ENCODE measurements at regions not wholly inside any gene's neighbourhood (a gene's known extent, or its start where the extent isn't known, plus 50 kb on each side); places are given as distances from the start of the nearest gene placed in this dataset.
"Not testable (repeated sequence)": the region's sequence is repeated elsewhere in the genome, so short reads cannot be mapped to it uniquely, and the experiment has no call there.

DNA sequence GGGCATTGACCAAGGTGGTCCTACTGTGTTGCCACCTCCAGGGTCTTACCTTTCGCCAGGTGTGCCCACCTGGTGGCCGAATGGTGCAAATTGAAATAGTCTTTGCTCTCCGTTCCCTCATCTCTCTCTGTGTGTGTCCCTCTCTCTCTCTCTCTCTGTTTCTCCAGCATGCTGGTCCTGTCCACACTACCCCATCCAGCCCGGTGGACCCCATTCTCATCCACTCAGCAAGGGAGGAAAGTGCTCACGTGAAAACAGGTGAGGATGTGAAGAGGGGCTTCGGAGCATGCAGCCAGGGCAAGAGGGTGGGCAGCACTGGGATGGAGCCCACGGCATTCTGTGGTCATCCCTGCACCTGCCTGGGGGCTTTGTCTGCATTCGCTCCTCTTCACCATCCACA is 150.1 kb downstream of the CRLF2 start:
- H3K36me3 Mint-ChIP-seq (ENCODE audit: insufficient read depth, unreplicated experiment), result no peaks in the 10 kb centered on the region
- TF ChIP-seq, protein P1, sequence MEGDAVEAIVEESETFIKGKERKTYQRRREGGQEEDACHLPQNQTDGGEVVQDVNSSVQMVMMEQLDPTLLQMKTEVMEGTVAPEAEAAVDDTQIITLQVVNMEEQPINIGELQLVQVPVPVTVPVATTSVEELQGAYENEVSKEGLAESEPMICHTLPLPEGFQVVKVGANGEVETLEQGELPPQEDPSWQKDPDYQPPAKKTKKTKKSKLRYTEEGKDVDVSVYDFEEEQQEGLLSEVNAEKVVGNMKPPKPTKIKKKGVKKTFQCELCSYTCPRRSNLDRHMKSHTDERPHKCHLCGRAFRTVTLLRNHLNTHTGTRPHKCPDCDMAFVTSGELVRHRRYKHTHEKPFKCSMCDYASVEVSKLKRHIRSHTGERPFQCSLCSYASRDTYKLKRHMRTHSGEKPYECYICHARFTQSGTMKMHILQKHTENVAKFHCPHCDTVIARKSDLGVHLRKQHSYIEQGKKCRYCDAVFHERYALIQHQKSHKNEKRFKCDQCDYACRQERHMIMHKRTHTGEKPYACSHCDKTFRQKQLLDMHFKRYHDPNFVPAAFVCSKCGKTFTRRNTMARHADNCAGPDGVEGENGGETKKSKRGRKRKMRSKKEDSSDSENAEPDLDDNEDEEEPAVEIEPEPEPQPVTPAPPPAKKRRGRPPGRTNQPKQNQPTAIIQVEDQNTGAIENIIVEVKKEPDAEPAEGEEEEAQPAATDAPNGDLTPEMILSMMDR (IDR thresholded peaks at IDR 0.05; ENCODE audit: unreplicated experiment), result no peak
- no peaks in the 10 kb centered on the region for H3K27me3 Mint-ChIP-seq (ENCODE audit: unreplicated experiment)
- peaks cover 11% of the 10 kb centered on the region for H3K9me3 Mint-ChIP-seq (ENCODE audit: low read depth, unreplicated experiment)
- H3K27ac Mint-ChIP-seq (ENCODE audit: unreplicated experiment), result no peak overlapping the region
- intact Hi-C loops (cut with micrococcal nuclease; ENCODE audit: unreplicated experiment), result no loop called here
- CTCF ChIA-PET, result no interaction called here
- BruUV-seq (replicated peaks), result no TSS peak
- DNase-seq, result no peak
- no peaks in the 10 kb centered on the region for H3K4me1 Mint-ChIP-seq (ENCODE audit: low read depth, unreplicated experiment)
- H3K4me3 Mint-ChIP-seq (ENCODE audit: low read depth, unreplicated experiment), result no peak overlapping the region

DNA sequence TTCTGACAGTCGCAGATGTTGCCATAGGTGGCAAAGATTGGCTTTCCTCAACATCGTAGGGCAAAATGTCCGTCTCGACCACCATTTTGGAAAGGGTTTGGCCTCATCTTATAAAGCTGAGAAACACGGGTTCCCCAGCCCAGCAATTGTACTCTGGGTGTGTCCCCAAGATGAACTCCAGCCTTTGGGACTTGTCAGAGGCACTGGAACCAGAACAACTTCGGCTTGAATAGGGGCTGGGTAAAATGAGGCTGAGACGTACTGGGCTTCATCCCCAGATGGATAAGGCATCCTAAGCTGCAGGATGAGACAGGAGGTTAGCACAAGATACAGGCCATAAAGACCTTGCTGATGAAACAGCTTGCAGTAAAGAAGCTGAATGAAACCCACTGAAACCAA is 151.9 kb downstream of the CRLF2 start:
- intact Hi-C loops (cut with micrococcal nuclease; ENCODE audit: unreplicated experiment), result no loop called here

DNA sequence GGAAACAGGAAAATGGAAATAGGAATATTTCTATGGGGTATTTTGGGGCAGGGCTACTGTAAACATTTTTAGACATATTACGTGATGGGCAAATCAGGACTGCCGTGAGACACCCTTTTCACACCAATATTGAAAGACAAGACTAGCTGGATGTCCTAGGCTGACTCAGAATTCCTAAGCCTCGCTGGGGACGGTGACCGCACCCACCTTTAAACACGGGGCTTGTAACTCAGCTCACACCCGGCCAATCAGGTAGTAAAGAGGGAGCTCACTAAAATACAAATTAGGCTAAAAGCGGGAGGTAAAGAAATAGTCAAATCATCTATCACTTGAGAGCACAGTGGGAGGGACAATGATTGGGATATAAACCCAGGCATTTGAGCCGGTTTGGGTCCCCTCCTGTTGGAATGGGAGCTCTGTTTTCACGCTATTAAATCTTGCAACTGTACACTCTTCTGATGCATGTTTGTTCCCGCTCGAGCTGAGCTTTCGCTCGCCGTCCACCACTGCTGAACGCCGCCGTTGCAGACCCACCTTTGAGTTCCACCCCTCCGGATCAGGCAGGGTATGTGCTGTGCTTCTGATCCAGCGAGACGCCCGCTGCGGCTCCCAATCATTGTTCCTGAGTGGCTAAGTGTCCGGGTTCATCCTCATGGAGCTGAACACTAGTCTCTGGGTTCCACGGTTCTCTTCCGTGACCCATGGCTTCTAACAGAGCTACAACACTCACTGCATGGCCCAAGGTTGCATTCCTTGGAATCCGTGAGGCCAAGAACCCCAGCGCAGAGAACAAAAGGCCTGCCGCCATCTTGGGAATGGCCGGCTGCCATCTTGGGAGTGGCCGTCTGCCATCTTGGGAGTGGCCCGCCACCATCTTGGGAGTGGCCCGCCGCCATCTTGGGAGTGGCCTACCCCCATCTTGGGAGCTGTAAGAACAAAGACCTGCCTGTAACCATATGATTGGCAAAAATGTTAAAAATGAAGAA is 152.6 kb downstream of the CRLF2 start:
- H3K4me1 Mint-ChIP-seq (ENCODE audit: low read depth, unreplicated experiment), result no peaks in the 10 kb centered on the region
- peaks cover 11% of the 10 kb centered on the region for H3K9me3 Mint-ChIP-seq (ENCODE audit: low read depth, unreplicated experiment)
- no TSS peak for BruUV-seq (replicated peaks)
- intact Hi-C loops (cut with micrococcal nuclease; ENCODE audit: unreplicated experiment), result no loop called here
- H3K36me3 Mint-ChIP-seq (ENCODE audit: insufficient read depth, unreplicated experiment), result no peaks in the 10 kb centered on the region
- no peak overlapping the region for H3K4me3 Mint-ChIP-seq (ENCODE audit: low read depth, unreplicated experiment)
- no peak for DNase-seq
- CTCF ChIA-PET, result no interaction called here
- TF ChIP-seq, protein P1 (IDR thresholded peaks at IDR 0.05; ENCODE audit: unreplicated experiment), result no peak
- no peaks in the 10 kb centered on the region for H3K27me3 Mint-ChIP-seq (ENCODE audit: unreplicated experiment)
- H3K27ac Mint-ChIP-seq (ENCODE audit: unreplicated experiment), result no peak overlapping the region

More for the DNA sequence above, 151.9 kb downstream of the CRLF2 start:
- peaks cover 11% of the 10 kb centered on the region for H3K9me3 Mint-ChIP-seq (ENCODE audit: low read depth, unreplicated experiment)
- CTCF ChIA-PET, result no interaction called here
- no peaks in the 10 kb centered on the region for H3K4me1 Mint-ChIP-seq (ENCODE audit: low read depth, unreplicated experiment)
- no peaks in the 10 kb centered on the region for H3K36me3 Mint-ChIP-seq (ENCODE audit: insufficient read depth, unreplicated experiment)
- no peak for DNase-seq
- BruUV-seq (replicated peaks), result no TSS peak
- TF ChIP-seq, protein P1 (IDR thresholded peaks at IDR 0.05; ENCODE audit: unreplicated experiment), result no peak
- no peaks in the 10 kb centered on the region for H3K27me3 Mint-ChIP-seq (ENCODE audit: unreplicated experiment)
- no peak overlapping the region for H3K4me3 Mint-ChIP-seq (ENCODE audit: low read depth, unreplicated experiment)
- H3K27ac Mint-ChIP-seq (ENCODE audit: unreplicated experiment), result no peak overlapping the region

DNA sequence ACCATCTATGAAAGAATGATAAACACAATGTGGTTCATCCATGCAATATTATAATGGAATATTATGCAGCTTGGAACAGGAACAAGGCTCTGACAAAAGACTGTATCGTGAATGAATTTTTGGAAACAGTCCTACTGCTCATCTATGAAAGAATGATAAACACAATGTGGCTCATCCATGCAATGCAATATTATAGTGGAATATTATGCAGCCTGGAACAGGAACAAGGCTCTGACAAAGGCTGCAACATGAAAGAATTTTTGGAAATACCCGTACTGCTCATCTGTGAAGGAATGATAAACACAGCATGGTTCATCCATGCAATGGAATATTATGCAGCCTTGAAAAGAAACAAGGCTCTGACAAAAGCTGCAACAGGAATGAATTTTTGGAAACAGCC is 158.8 kb downstream of the CRLF2 start:
- intact Hi-C loops (cut with micrococcal nuclease; ENCODE audit: unreplicated experiment); H3K4me3 Mint-ChIP-seq (ENCODE audit: low read depth, unreplicated experiment); H3K36me3 Mint-ChIP-seq (ENCODE audit: insufficient read depth, unreplicated experiment); DNase-seq; H3K4me1 Mint-ChIP-seq (ENCODE audit: low read depth, unreplicated experiment); BruUV-seq (replicated peaks); H3K9me3 Mint-ChIP-seq (ENCODE audit: low read depth, unreplicated experiment); CTCF ChIA-PET; H3K27me3 Mint-ChIP-seq (ENCODE audit: unreplicated experiment); H3K27ac Mint-ChIP-seq (ENCODE audit: unreplicated experiment): not testable (repeated sequence)

DNA sequence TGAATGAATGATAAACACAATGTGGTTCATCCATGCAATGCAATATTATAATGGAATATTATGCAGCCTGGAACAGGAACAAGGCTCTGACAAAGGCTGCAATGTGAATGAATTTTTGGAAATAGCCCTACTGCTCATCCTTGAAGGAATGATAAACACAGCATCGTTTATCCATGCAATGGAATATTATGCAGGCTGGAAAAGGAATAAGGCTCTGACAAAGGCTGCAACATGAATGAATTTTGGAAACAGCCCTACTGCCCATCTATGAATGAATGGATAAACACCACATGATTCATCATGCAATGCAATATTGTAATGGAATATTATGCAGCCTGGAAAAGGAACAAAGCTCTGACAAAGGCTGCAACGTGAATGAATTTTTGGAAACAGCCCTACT is 159.4 kb downstream of the CRLF2 start:
- Mint-ChIP-seq H3K36me3 (ENCODE audit: insufficient read depth, unreplicated experiment) (no peaks in the 10 kb centered on the region), H3K4me3 (ENCODE audit: low read depth, unreplicated experiment) (no peak overlapping the region), H3K27me3 (ENCODE audit: unreplicated experiment) (no peaks in the 10 kb centered on the region), H3K27ac (ENCODE audit: unreplicated experiment) (no peak overlapping the region), H3K4me1 (ENCODE audit: low read depth, unreplicated experiment) (no peaks in the 10 kb centered on the region), H3K9me3 (ENCODE audit: low read depth, unreplicated experiment) (peaks cover 4% of the 10 kb centered on the region)
- CTCF ChIA-PET, result no interaction called here
- no peak for DNase-seq
- intact Hi-C loops (cut with micrococcal nuclease; ENCODE audit: unreplicated experiment), result no loop called here
- no TSS peak for BruUV-seq (replicated peaks)
- TF ChIP-seq, protein P1 (IDR thresholded peaks at IDR 0.05; ENCODE audit: unreplicated experiment), result no peak
